GM12892 (cell line): ENCODE measurements at regions not wholly inside any gene's neighbourhood (a gene's known extent, or its start where the extent isn't known, plus 50 kb on each side); places are given as distances from the start of the nearest gene placed in this dataset.

Source experiments
- POLR2A ChIP-seq: IDR thresholded peaks from 2 replicates; pipeline ENCODE4 v1.6.1; 2011; ENCODE audit warnings: low read depth, low read length, control low read depth
- POLR2AphosphoS5 ChIP-seq: IDR thresholded peaks from 2 replicates; pipeline ENCODE4 v1.6.1; 2011; ENCODE audit warnings: low read depth, low read length, control low read depth
- TAF1 ChIP-seq: IDR thresholded peaks from 2 replicates; pipeline ENCODE4 v1.6.1; 2011; ENCODE audit warnings: low read depth, mild to moderate bottlenecking, control low read depth, low read length, borderline replicate concordance

DNA sequence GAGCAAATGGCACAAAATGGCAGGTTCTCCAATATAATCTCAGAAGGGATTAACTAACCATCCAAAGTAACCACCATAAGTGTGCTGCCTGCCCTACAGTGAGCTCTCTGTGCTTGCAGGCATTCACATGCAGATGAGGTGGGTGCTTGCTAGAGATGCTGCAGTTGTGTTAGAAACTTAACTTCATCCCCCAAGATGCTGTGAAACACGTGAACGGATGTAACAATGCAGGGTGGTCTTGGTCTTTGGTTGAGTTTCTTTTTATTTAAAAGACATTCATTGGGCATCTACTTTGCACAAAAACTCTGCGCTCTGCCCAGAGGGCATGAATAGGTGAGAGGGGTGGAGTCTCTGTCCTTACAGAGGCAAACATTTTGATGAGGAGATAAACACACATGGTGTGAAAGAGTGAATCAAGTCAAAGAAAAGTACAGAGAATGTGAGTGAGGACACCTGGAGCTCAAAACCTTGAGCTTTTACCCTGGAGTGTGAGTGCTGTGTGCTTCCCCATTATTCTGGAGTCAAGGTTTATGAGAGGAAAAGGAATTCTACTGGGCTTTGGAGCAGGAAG lies 143.9 kb upstream of the DAP start:
- TF ChIP-seq POLR2A (no peak), POLR2AphosphoS5 (no peak), TAF1 (no peak)
